Thyroid gland (tissue), 4 donors: ENCODE measurements at regions not wholly inside any gene's neighbourhood (a gene's known extent, or its start where the extent isn't known, plus 50 kb on each side); places are given as distances from the start of the nearest gene placed in this dataset.

ENCODE experiments used
- DNase-seq, 2 donors: peaks; one replicate each; pipeline ENCODE4 v3.0.0-alpha.2; 2019
- H3K27ac ChIP-seq, 3 donors: fragments of 200-600 bp; sonication (generic); 1 replicate in 2 of 3; 2 replicates in 1 of 3; pipeline ENCODE4 v1.5.1; 2016 to 2019; ENCODE audit warnings: mild to moderate bottlenecking in 1 of 3, moderate library complexity in 1 of 3
- H3K27me3 ChIP-seq: fragments of 200-600 bp; sonication (generic); one replicate; pipeline ENCODE4 v1.5.1; 2019
- H3K36me3 ChIP-seq, 2 donors: fragments of 200-600 bp; sonication (generic); one replicate each; pipeline ENCODE4 v1.5.1; 2016 to 2019
- H3K4me1 ChIP-seq, 2 donors: fragments of 200-600 bp; sonication (generic); one replicate each; pipeline ENCODE4 v1.5.1; 2017 to 2019
- H3K4me3 ChIP-seq, 3 donors: fragments of 200-600 bp; sonication (generic); replicated peaks in 1 of 3; 1 replicate in 2 of 3; 2 replicates in 1 of 3; pipeline ENCODE4 v1.5.1; 2016; ENCODE audit warnings: mild to moderate bottlenecking in 1 of 3
- H3K9me3 ChIP-seq: fragments of 200-600 bp; sonication (generic); one replicate; pipeline ENCODE4 v1.5.1; 2017
- POLR2A ChIP-seq, 2 donors: fragments of 450-650 bp; IDR thresholded peaks; one replicate each; pipeline ENCODE4 v1.6.1; 2017; ENCODE audit warnings: antibody characterized with exemption in 2 of 2, mild to moderate bottlenecking in 2 of 2, moderate library complexity in 1 of 2
- WGBS, 2 donors: methylation state at CpG; one replicate each; pipeline ENCODE4 v1.1.5; 2017; 5-methylcytosine and 5-hydroxymethylcytosine counted together
- intact Hi-C: fragments of 100-400 bp; cut with DNase I; formaldehyde crosslinking; loops from one replicate; pipeline ENCODE4 v1.15.1; 2023
- TF ChIP-seq, protein P1 (sequence below), 6 experiments: fragments of 200-600 bp in 3 of 6; fragments of 450-650 bp in 3 of 6; sonication (generic) in 3 of 6; IDR thresholded peaks; one replicate each; pipeline ENCODE4 v1.5.1; 2016 to 2019; ENCODE audit warnings: antibody characterized with exemption in 6 of 6, mild to moderate bottlenecking in 2 of 6, inconsistent platforms in 1 of 6, moderate library complexity in 1 of 6

DNA sequence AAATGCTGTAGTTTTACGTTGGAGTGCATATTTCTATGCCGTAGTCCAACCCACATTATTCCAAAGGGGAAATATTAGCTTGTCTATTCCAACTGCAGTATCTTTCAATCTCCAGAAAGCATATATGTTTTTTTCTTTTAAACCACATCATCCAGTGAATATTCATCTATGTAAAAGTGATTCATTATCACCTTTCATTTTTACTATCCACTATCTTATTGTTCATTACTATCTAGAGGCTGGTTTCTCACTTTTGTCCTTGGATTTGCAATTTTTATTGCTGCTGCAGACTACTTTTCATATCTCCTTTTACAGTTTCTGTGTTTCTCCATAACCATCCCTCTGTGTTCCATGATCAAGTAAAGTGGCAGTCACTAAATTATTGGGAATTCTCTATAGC, 1097.2 kb upstream of the TENM4 start:
- Histone ChIP-seq H3K9me3 (no peaks in the 10 kb centered on the region), H3K4me1 (no peaks in the 10 kb centered on the region), H3K27me3 (no peaks in the 10 kb centered on the region), H3K4me3 (no peak overlapping the region), H3K27ac (no peak overlapping the region), H3K36me3 (no peaks in the 10 kb centered on the region)
- TF ChIP-seq, protein P1, sequence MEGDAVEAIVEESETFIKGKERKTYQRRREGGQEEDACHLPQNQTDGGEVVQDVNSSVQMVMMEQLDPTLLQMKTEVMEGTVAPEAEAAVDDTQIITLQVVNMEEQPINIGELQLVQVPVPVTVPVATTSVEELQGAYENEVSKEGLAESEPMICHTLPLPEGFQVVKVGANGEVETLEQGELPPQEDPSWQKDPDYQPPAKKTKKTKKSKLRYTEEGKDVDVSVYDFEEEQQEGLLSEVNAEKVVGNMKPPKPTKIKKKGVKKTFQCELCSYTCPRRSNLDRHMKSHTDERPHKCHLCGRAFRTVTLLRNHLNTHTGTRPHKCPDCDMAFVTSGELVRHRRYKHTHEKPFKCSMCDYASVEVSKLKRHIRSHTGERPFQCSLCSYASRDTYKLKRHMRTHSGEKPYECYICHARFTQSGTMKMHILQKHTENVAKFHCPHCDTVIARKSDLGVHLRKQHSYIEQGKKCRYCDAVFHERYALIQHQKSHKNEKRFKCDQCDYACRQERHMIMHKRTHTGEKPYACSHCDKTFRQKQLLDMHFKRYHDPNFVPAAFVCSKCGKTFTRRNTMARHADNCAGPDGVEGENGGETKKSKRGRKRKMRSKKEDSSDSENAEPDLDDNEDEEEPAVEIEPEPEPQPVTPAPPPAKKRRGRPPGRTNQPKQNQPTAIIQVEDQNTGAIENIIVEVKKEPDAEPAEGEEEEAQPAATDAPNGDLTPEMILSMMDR (IDR thresholded peaks at IDR 0.05), result no peak
- TF ChIP-seq POLR2A (IDR thresholded peaks at IDR 0.05), result no peak
- intact Hi-C loops, result no loop called here
- WGBS, 2 donors, result 77 to 79% methylated on average over 2 of the region's 2 CpGs
- no peak for DNase-seq

DNA sequence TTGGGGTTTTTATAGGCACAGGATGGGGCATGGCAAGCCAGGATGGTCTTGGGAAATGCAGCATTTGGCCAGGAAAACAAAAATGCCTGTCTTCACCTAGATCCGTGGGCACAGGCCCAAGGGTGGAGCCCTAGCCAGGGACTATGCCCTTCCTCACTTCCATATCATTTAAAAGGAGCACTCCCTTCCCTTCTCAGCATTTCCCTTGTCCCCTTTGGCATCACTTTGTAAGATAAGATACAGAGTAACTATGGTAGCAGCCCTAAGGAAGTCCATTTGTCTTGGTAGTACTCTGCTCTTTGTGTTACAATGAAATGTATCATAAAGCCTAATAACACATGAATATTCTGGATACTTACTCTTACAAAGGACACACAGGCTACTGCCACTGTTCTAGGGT, 1092.6 kb upstream of the TENM4 start:
- no peaks in the 10 kb centered on the region for H3K4me1 ChIP-seq
- no peaks in the 10 kb centered on the region for H3K36me3 ChIP-seq
- TF ChIP-seq, protein P1 (IDR thresholded peaks at IDR 0.05), result no peak
- TF ChIP-seq POLR2A (IDR thresholded peaks at IDR 0.05), result no peak
- no peak overlapping the region for H3K27ac ChIP-seq
- H3K27me3 ChIP-seq, result no peaks in the 10 kb centered on the region
- H3K9me3 ChIP-seq, result no peaks in the 10 kb centered on the region
- no peak overlapping the region for H3K4me3 ChIP-seq
- intact Hi-C loops, result no loop called here
- 69 to 92% methylated on average over 1 of the region's 1 CpG for WGBS, 2 donors
- no peak for DNase-seq

DNA sequence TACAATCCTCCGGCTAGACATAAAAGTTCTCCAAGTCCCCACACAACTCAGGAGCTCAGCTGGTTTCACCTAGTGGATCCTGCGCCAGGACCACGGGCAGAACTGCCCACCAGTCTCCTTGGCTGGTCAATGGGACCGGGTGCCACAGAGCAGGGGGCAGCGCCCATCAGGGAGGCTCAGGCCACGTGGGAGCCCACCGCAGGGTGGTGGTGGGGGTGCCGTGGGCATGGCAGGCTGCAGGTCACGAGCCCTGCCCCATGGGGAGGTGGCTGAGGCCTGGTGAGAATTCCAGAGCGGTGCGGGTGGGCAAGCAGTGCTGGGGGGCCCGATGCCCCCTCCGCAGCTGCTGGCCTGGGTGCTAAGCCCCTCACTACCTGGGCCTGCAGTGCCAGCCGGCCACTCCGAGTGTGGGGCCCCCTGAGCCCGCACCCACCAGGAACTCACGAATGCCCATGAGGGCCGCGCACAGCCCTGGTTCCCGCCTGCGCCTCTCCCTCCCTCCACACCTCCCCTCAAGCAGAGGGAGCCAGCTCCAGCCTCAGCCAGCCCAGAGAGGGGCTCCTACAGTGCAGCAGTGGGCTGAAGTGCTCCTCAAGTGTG, 1091.9 kb upstream of the TENM4 start:
- 90 to 96% methylated on average over 9 to 12 of the region's 21 CpGs for WGBS, 2 donors
- no peak for DNase-seq
- no peak overlapping the region for H3K4me3 ChIP-seq
- H3K27ac ChIP-seq, result no peak overlapping the region
- H3K27me3 ChIP-seq, result no peaks in the 10 kb centered on the region
- H3K36me3 ChIP-seq, result no peaks in the 10 kb centered on the region
- no peak for TF ChIP-seq POLR2A (IDR thresholded peaks at IDR 0.05)
- TF ChIP-seq, protein P1 (IDR thresholded peaks at IDR 0.05), result no peak
- intact Hi-C loops, result no loop called here
- H3K4me1 ChIP-seq, result no peaks in the 10 kb centered on the region
- H3K9me3 ChIP-seq, result no peaks in the 10 kb centered on the region

DNA sequence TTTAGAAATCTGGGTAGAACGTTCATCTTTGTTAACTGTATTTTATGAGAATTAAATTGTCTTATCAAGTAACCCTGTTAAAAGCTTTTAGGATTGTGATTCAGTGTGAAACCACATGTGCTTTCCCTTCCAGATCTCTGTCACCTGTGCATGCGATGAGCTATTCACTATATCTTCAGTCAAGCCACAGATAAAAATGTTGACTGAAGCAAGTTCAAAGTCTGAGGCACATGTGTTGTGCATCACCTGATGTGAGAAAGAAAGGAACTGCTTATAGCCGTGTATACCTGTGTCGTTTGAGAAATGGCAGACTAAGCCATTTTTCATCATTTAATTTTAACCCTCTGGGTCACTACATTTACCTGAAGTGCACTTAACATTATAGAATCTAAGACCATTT, 1088.9 kb upstream of the TENM4 start:
- Histone ChIP-seq H3K36me3 (no peaks in the 10 kb centered on the region), H3K9me3 (no peaks in the 10 kb centered on the region), H3K27ac (no peak overlapping the region), H3K4me1 (no peaks in the 10 kb centered on the region), H3K4me3 (no peak overlapping the region), H3K27me3 (no peaks in the 10 kb centered on the region)
- intact Hi-C loops, result no loop called here
- no peak for DNase-seq
- 80 to 86% methylated on average over 4 of the region's 4 CpGs for WGBS, 2 donors
- TF ChIP-seq POLR2A (IDR thresholded peaks at IDR 0.05), result no peak
- TF ChIP-seq, protein P1 (IDR thresholded peaks at IDR 0.05), result no peak

DNA sequence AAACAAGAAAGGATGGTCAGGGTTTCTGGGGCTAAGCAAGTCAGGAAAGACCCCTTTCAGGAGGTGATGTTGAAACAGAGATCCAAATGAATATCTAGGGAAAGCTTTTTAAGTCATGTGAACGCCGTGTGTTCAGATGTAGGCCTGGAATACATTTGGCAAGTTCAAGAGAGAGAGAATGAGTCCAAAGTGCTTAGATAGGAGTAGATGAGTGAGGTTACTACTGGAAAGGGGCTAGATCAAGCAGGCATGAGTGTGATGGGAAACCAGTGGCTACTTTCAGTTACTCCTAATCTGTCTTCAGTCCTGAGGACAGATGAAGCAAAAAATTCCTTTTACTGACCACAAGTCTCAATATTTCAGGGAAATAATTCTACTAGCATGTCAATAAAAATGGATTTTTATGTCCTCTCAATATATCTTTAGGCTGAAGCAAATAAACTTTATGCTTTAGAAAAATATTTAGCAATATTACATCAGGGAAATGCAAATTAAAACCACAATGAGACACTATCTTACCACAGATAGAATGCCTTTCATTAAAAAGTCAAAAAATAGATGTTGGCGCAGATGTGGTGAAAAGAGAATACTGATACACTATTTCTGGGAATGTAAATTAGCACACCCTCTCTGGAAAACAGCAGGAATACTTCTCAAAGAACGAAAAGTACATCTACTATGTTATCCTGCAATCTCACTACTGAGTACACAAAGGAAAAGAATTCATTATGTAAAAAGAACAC, 1085.0 kb upstream of the TENM4 start:
- Histone ChIP-seq H3K27me3 (no peaks in the 10 kb centered on the region), H3K4me1 (no peaks in the 10 kb centered on the region), H3K9me3 (no peaks in the 10 kb centered on the region), H3K36me3 (no peaks in the 10 kb centered on the region), H3K27ac (no peak overlapping the region), H3K4me3 (no peak overlapping the region)
- intact Hi-C loops, result no loop called here
- DNase-seq, result no peak
- TF ChIP-seq POLR2A (IDR thresholded peaks at IDR 0.05), result no peak
- TF ChIP-seq, protein P1 (IDR thresholded peaks at IDR 0.05), result no peak
- 67 to 70% methylated on average over 4 of the region's 4 CpGs for WGBS, 2 donors
